KG1 (cell line): ENCODE measurements at regions not wholly inside any gene's neighbourhood (a gene's known extent, or its start where the extent isn't known, plus 50 kb on each side); places are given as distances from the start of the nearest gene placed in this dataset.
"Not testable (repeated sequence)": the region's sequence is repeated elsewhere in the genome, so short reads cannot be mapped to it uniquely, and the experiment has no call there.

Source experiments
- DNase-seq: peaks from one replicate; lab custom pipeline; 2025; lab: John Stamatoyannopoulos, UW

- no peak for DNase-seq
Measured at GRCh38 chr20:60096166-60096565, 137.9 kb downstream of the CDH26 start.

GRCh38 chr20:60097285-60097684 is 139.1 kb downstream of the CDH26 start:
- DNase-seq: no peak

GRCh38 chr20:60100780-60101179 is 142.6 kb downstream of the CDH26 start:
- no peak for DNase-seq

- DNase-seq: no peak
Measured at GRCh38 chr20:60101201-60101890, 143.1 kb downstream of the CDH26 start.

GRCh38 chr20:60101891-60102281 is 143.7 kb downstream of the CDH26 start:
- DNase-seq: no peak

GRCh38 chr20:60102665-60103210 is 144.5 kb downstream of the CDH26 start:
- DNase-seq: no peak

GRCh38 chr20:60104993-60105803 is 147.0 kb downstream of the CDH26 start:
- no peak for DNase-seq

GRCh38 chr20:60106186-60106585 is 148.0 kb downstream of the CDH26 start:
- not testable (repeated sequence) for DNase-seq

GRCh38 chr20:60107621-60108390 is 149.6 kb downstream of the CDH26 start:
- DNase-seq: no peak

GRCh38 chr20:60108397-60108796 is 150.2 kb downstream of the CDH26 start:
- no peak for DNase-seq

- no peak for DNase-seq
Measured at GRCh38 chr20:60113024-60113724, 155.0 kb downstream of the CDH26 start.

GRCh38 chr20:60113771-60114170 is 155.5 kb downstream of the CDH26 start:
- no peak for DNase-seq

- no peak for DNase-seq
Measured at GRCh38 chr20:60115451-60115850, 157.2 kb downstream of the CDH26 start.

- DNase-seq: no peak
Measured at GRCh38 chr20:60116128-60116909, 158.1 kb downstream of the CDH26 start.

GRCh38 chr20:60117065-60117464 is 158.8 kb downstream of the CDH26 start:
- DNase-seq: no peak

- no peak for DNase-seq
Measured at GRCh38 chr20:60121903-60122302, 163.7 kb downstream of the CDH26 start.

GRCh38 chr20:60122671-60123070 is 164.4 kb downstream of the CDH26 start:
- DNase-seq: no peak

GRCh38 chr20:60123096-60123495 is 164.9 kb downstream of the CDH26 start:
- no peak for DNase-seq

- no peak for DNase-seq
Measured at GRCh38 chr20:60123652-60124051, 165.4 kb downstream of the CDH26 start.

- DNase-seq: no peak
Measured at GRCh38 chr20:60124776-60125381, 166.7 kb downstream of the CDH26 start.

- DNase-seq: no peak
Measured at GRCh38 chr20:60125513-60125912, 167.3 kb downstream of the CDH26 start.
